ENCODE measurements at regions not wholly inside any gene's neighbourhood (a gene's known extent, or its start where the extent isn't known, plus 50 kb on each side); places are given as distances from the start of the nearest gene placed in this dataset.

GRCh38 chr4:153970169-153970568, 181.3 kb upstream of the SFRP2 start:
- H3K9me3 ChIP-seq (ENCODE audit: control insufficient read depth in 5 of 5, low read length in 5 of 5), result peaks cover 0 to 6% (median 3%) of the 10 kb centered on the region in 5 donors
- peaks cover 0 to 41% (median 3%) of the 10 kb centered on the region in 5 donors for H3K4me1 ChIP-seq (ENCODE audit: control insufficient read depth in 5 of 5, insufficient read depth in 5 of 5, low read length in 5 of 5)
- H3K27me3 ChIP-seq (ENCODE audit: control insufficient read depth in 5 of 5, insufficient read depth in 4 of 5, low read length in 5 of 5), result no peaks in the 10 kb centered on the region
- no peak overlapping the region for H3K4me3 ChIP-seq (ENCODE audit: low read depth in 1 of 5, low read length in 5 of 5)
- no peak overlapping the region for H3K9ac ChIP-seq (ENCODE audit: low read length in 5 of 5)
- no peaks in the 10 kb centered on the region for H3K36me3 ChIP-seq (ENCODE audit: control insufficient read depth in 5 of 5, insufficient read depth in 5 of 5, low read length in 5 of 5)
- peak overlapping the region; percentile 50 for H3K27ac ChIP-seq (ENCODE audit: low read depth, low read length)

- no peak overlapping the region for H3K4me3 ChIP-seq (ENCODE audit: low read depth in 1 of 5, low read length in 5 of 5)
- peak overlapping the region; percentile 50 for H3K27ac ChIP-seq (ENCODE audit: low read depth, low read length)
- H3K36me3 ChIP-seq (ENCODE audit: control insufficient read depth in 5 of 5, insufficient read depth in 5 of 5, low read length in 5 of 5), result no peaks in the 10 kb centered on the region
- H3K9ac ChIP-seq (ENCODE audit: low read length in 5 of 5), result no peak overlapping the region
- H3K4me1 ChIP-seq (ENCODE audit: control insufficient read depth in 5 of 5, insufficient read depth in 5 of 5, low read length in 5 of 5), result peaks cover 0 to 41% (median 3%) of the 10 kb centered on the region in 5 donors
- H3K27me3 ChIP-seq (ENCODE audit: control insufficient read depth in 5 of 5, insufficient read depth in 4 of 5, low read length in 5 of 5), result no peaks in the 10 kb centered on the region
- peaks cover 0 to 3% (median 0%) of the 10 kb centered on the region in 5 donors for H3K9me3 ChIP-seq (ENCODE audit: control insufficient read depth in 5 of 5, low read length in 5 of 5)
Measured at GRCh38 chr4:153969542-153969941, 180.7 kb upstream of the SFRP2 start.

GRCh38 chr4:153966641-153967040, 177.8 kb upstream of the SFRP2 start:
- Histone ChIP-seq H3K36me3 (ENCODE audit: control insufficient read depth in 5 of 5, insufficient read depth in 5 of 5, low read length in 5 of 5) (no peaks in the 10 kb centered on the region), H3K4me3 (ENCODE audit: low read depth in 1 of 5, low read length in 5 of 5) (no peak overlapping the region), H3K9me3 (ENCODE audit: control insufficient read depth in 5 of 5, low read length in 5 of 5) (no peaks in the 10 kb centered on the region), H3K9ac (ENCODE audit: low read length in 5 of 5) (no peak overlapping the region), H3K4me1 (ENCODE audit: control insufficient read depth in 5 of 5, insufficient read depth in 5 of 5, low read length in 5 of 5) (peaks cover 0 to 54% (median 3%) of the 10 kb centered on the region in 5 donors), H3K27ac (ENCODE audit: low read depth, low read length) (no peak overlapping the region), H3K27me3 (ENCODE audit: control insufficient read depth in 5 of 5, insufficient read depth in 4 of 5, low read length in 5 of 5) (no peaks in the 10 kb centered on the region)

- Histone ChIP-seq H3K9me3 (ENCODE audit: control insufficient read depth in 5 of 5, low read length in 5 of 5) (no peaks in the 10 kb centered on the region), H3K27ac (ENCODE audit: low read depth, low read length) (no peak overlapping the region), H3K4me1 (ENCODE audit: control insufficient read depth in 5 of 5, insufficient read depth in 5 of 5, low read length in 5 of 5) (peaks cover 0 to 34% (median 0%) of the 10 kb centered on the region in 5 donors), H3K9ac (ENCODE audit: low read length in 5 of 5) (no peak overlapping the region), H3K36me3 (ENCODE audit: control insufficient read depth in 5 of 5, insufficient read depth in 5 of 5, low read length in 5 of 5) (no peaks in the 10 kb centered on the region), H3K4me3 (ENCODE audit: low read depth in 1 of 5, low read length in 5 of 5) (no peak overlapping the region), H3K27me3 (ENCODE audit: control insufficient read depth in 5 of 5, insufficient read depth in 4 of 5, low read length in 5 of 5) (no peaks in the 10 kb centered on the region)
Measured at GRCh38 chr4:153963216-153963615, 174.3 kb upstream of the SFRP2 start.

- Histone ChIP-seq H3K9me3 (ENCODE audit: control insufficient read depth in 5 of 5, low read length in 5 of 5) (no peaks in the 10 kb centered on the region), H3K27ac (ENCODE audit: low read depth, low read length) (no peak overlapping the region), H3K4me3 (ENCODE audit: low read depth in 1 of 5, low read length in 5 of 5) (no peak overlapping the region), H3K36me3 (ENCODE audit: control insufficient read depth in 5 of 5, insufficient read depth in 5 of 5, low read length in 5 of 5) (no peaks in the 10 kb centered on the region), H3K27me3 (ENCODE audit: control insufficient read depth in 5 of 5, insufficient read depth in 4 of 5, low read length in 5 of 5) (no peaks in the 10 kb centered on the region), H3K9ac (ENCODE audit: low read length in 5 of 5) (no peak overlapping the region), H3K4me1 (ENCODE audit: control insufficient read depth in 5 of 5, insufficient read depth in 5 of 5, low read length in 5 of 5) (peaks cover 0 to 27% (median 0%) of the 10 kb centered on the region in 5 donors)
Measured at GRCh38 chr4:153962311-153963039, 173.6 kb upstream of the SFRP2 start.

GRCh38 chr4:153955327-153955726, 166.4 kb upstream of the SFRP2 start:
- H3K36me3 ChIP-seq (ENCODE audit: control insufficient read depth in 5 of 5, insufficient read depth in 5 of 5, low read length in 5 of 5), result no peaks in the 10 kb centered on the region
- H3K4me3 ChIP-seq (ENCODE audit: low read depth in 1 of 5, low read length in 5 of 5), result no peak overlapping the region
- no peaks in the 10 kb centered on the region for H3K9me3 ChIP-seq (ENCODE audit: control insufficient read depth in 5 of 5, low read length in 5 of 5)
- H3K9ac ChIP-seq (ENCODE audit: low read length in 5 of 5), result no peak overlapping the region
- no peaks in the 10 kb centered on the region for H3K27me3 ChIP-seq (ENCODE audit: control insufficient read depth in 5 of 5, insufficient read depth in 4 of 5, low read length in 5 of 5)
- peaks cover 0 to 8% (median 0%) of the 10 kb centered on the region in 5 donors for H3K4me1 ChIP-seq (ENCODE audit: control insufficient read depth in 5 of 5, insufficient read depth in 5 of 5, low read length in 5 of 5)
- no peak overlapping the region for H3K27ac ChIP-seq (ENCODE audit: low read depth, low read length)

GRCh38 chr4:153954654-153955053, 165.8 kb upstream of the SFRP2 start:
- Histone ChIP-seq H3K9ac (ENCODE audit: low read length in 5 of 5) (no peak overlapping the region), H3K27me3 (ENCODE audit: control insufficient read depth in 5 of 5, insufficient read depth in 4 of 5, low read length in 5 of 5) (no peaks in the 10 kb centered on the region), H3K36me3 (ENCODE audit: control insufficient read depth in 5 of 5, insufficient read depth in 5 of 5, low read length in 5 of 5) (no peaks in the 10 kb centered on the region), H3K27ac (ENCODE audit: low read depth, low read length) (no peak overlapping the region), H3K9me3 (ENCODE audit: control insufficient read depth in 5 of 5, low read length in 5 of 5) (no peaks in the 10 kb centered on the region), H3K4me3 (ENCODE audit: low read depth in 1 of 5, low read length in 5 of 5) (no peak overlapping the region), H3K4me1 (ENCODE audit: control insufficient read depth in 5 of 5, insufficient read depth in 5 of 5, low read length in 5 of 5) (peaks cover 0 to 8% (median 0%) of the 10 kb centered on the region in 5 donors)

- peaks cover 0 to 6% (median 0%) of the 10 kb centered on the region in 5 donors for H3K4me1 ChIP-seq (ENCODE audit: control insufficient read depth in 5 of 5, insufficient read depth in 5 of 5, low read length in 5 of 5)
- no peak overlapping the region for H3K4me3 ChIP-seq (ENCODE audit: low read depth in 1 of 5, low read length in 5 of 5)
- H3K27me3 ChIP-seq (ENCODE audit: control insufficient read depth in 5 of 5, insufficient read depth in 4 of 5, low read length in 5 of 5), result no peaks in the 10 kb centered on the region
- no peak overlapping the region for H3K27ac ChIP-seq (ENCODE audit: low read depth, low read length)
- no peak overlapping the region for H3K9ac ChIP-seq (ENCODE audit: low read length in 5 of 5)
- H3K9me3 ChIP-seq (ENCODE audit: control insufficient read depth in 5 of 5, low read length in 5 of 5), result peaks cover 0 to 5% (median 2%) of the 10 kb centered on the region in 5 donors
- no peaks in the 10 kb centered on the region for H3K36me3 ChIP-seq (ENCODE audit: control insufficient read depth in 5 of 5, insufficient read depth in 5 of 5, low read length in 5 of 5)
Measured at GRCh38 chr4:153950100-153950979, 161.5 kb upstream of the SFRP2 start.

GRCh38 chr4:153948041-153948440, 159.2 kb upstream of the SFRP2 start:
- Histone ChIP-seq H3K4me1 (ENCODE audit: control insufficient read depth in 5 of 5, insufficient read depth in 5 of 5, low read length in 5 of 5) (no peaks in the 10 kb centered on the region), H3K9me3 (ENCODE audit: control insufficient read depth in 5 of 5, low read length in 5 of 5) (peaks cover 0 to 5% (median 2%) of the 10 kb centered on the region in 5 donors), H3K4me3 (ENCODE audit: low read depth in 1 of 5, low read length in 5 of 5) (no peak overlapping the region), H3K27ac (ENCODE audit: low read depth, low read length) (no peak overlapping the region), H3K27me3 (ENCODE audit: control insufficient read depth in 5 of 5, insufficient read depth in 4 of 5, low read length in 5 of 5) (no peaks in the 10 kb centered on the region), H3K36me3 (ENCODE audit: control insufficient read depth in 5 of 5, insufficient read depth in 5 of 5, low read length in 5 of 5) (no peaks in the 10 kb centered on the region), H3K9ac (ENCODE audit: low read length in 5 of 5) (no peak overlapping the region)

- Histone ChIP-seq H3K36me3 (ENCODE audit: control insufficient read depth in 5 of 5, insufficient read depth in 5 of 5, low read length in 5 of 5) (no peaks in the 10 kb centered on the region), H3K4me3 (ENCODE audit: low read depth in 1 of 5, low read length in 5 of 5) (no peak overlapping the region), H3K9ac (ENCODE audit: low read length in 5 of 5) (no peak overlapping the region), H3K4me1 (ENCODE audit: control insufficient read depth in 5 of 5, insufficient read depth in 5 of 5, low read length in 5 of 5) (no peaks in the 10 kb centered on the region), H3K9me3 (ENCODE audit: control insufficient read depth in 5 of 5, low read length in 5 of 5) (peaks cover 0 to 5% (median 2%) of the 10 kb centered on the region in 5 donors), H3K27ac (ENCODE audit: low read depth, low read length) (no peak overlapping the region), H3K27me3 (ENCODE audit: control insufficient read depth in 5 of 5, insufficient read depth in 4 of 5, low read length in 5 of 5) (no peaks in the 10 kb centered on the region)
Measured at GRCh38 chr4:153947124-153947523, 158.2 kb upstream of the SFRP2 start.
